Adipose tissue (tissue), 3 donors: ENCODE measurements at regions not wholly inside any gene's neighbourhood (a gene's known extent, or its start where the extent isn't known, plus 50 kb on each side); places are given as distances from the start of the nearest gene placed in this dataset.

ENCODE experiments used
- H3K27ac ChIP-seq: one replicate; pipeline ENCODE4 v1.5.1; 2013; ENCODE audit warnings: low read depth, low read length
- whole genome bisulfite sequencing, 3 donors: extraction: QIAGEN DNeasy Blood & Tissue Kit; methylation state at CpG; one replicate each; pipeline ENCODE4 v1.1.7; 2013; 5-methylcytosine and 5-hydroxymethylcytosine counted together
- donor health status: healthy with polysubstance abuse.
- donor health status: Bipolar disorder and iron deficiency.
- donor health status: healthy.

DNA sequence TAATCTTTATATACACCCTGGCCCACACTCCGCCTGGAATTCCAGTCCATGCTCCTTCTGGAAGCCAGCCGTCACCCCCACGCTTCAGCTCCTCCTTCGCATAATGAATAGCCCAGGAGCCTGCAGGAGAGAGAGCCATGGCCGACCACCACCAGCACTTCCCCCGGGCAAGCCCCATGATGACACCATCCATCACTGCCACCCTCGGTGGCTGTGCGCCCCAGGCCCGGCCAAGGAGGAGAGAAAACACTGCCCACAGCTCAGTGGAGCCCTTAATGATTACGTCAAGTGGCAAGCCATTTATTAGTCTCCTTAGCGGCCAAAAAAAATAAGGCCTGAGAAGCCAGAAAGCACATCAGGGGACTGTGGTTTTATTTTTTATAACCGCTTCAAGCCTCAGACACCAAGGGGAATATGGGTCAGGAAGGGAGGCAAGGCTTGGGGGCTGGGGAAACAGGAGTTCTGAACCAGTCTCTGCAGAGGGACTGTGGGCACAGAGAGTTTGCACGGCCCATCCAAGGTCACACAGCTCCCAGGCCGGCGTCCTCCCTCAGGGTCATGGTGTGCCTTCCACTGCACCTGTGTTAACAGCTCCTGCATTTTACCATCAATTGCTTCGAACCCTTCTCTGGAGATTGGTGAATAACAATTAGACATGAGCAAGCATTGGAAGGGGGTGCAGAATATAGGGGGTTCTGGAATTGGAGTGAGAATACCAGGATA lies 134.3 kb downstream of the MN1 start:
- no peak overlapping the region for H3K27ac ChIP-seq
- WGBS, 3 donors = 34 to 58% (median 38%) methylated on average over 16 of the region's 16 CpGs

DNA sequence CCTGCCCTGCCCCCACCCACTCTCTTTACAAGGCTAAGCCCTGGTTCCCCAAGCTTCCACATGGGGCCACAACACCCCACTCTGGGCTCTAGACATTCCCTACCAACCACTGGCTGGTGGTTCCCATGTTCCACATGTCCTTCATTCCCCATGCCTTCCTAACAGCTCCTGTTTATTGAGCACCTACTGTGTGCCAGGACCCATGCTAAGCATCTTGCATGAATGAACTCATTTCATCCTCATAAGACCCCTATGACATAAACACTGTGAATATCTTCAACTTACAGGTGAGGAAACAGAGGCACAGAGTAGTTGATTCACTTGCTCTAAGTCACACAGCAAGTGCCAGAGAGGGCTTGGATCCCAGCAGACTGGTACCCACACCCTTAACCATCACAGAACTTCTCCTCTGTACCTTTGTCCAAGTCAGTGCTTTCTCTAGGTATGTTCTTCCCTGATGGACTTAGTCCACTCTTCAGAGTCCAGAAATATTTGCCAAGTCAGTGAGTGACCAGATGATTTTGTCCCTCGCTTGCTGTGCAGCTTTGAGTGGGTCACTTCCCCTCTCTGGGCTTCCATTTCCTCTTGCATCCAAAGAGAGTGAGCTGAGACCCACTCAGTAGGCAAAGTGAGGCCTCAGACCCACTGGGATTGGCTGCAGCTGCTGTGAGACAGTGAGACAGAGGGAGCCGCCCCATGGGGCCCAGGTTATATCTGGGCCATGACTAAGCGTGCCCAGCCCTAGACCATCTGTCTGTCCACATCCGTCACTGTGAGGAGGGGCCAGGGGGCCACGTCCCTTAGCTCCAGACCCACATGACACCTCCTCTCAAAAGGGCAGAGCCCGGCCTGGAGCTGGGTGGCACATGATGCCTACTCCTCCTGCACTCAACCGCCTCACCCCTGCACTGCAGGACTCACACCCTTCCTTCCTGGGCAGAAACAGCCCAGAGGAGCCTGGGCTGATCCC lies 132.4 kb downstream of the MN1 start:
- no peak overlapping the region for H3K27ac ChIP-seq
- WGBS, 3 donors = 38 to 51% (median 39%) methylated on average over 7 of the region's 7 CpGs

DNA sequence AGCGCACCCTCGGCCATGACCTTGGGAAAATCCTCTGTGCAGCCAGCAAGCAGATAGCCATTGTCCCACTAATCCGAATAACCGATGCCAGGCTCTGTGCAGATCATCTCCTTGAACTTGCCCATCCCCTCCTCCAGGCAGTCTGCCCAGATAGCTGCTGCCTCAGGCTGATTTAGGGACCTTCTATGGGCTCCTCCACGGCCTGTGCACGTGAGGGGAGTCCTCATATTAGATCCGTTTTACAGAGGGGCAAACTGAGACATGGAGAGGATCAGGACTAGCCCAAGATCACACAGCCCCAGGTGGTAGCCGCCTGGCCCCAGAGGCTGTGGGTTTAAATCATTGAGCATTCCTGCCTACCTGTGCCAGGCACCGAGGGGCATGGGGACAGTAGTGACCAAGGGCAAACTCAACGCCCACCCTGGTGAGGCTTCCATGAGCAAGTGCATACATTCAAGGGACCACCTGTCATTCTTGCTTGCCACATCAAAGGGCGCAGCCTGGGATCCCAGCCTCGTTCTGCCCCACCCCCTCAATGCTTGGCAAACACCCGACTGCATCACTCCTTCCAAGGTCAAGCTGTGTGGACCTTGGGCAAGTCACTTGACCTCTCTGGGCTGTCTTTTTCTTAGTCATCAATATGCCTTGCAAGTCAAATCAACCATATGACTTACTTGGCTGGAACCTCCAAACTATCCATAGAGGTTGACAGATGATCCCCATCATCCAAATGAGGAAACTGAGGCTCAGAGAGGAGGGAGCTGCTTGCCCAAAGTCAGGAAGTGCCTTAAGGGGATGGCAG lies 131.6 kb downstream of the MN1 start:
- no peak overlapping the region for H3K27ac ChIP-seq
- WGBS, 3 donors = 38 to 44% (median 40%) methylated on average over 13 of the region's 13 CpGs

DNA sequence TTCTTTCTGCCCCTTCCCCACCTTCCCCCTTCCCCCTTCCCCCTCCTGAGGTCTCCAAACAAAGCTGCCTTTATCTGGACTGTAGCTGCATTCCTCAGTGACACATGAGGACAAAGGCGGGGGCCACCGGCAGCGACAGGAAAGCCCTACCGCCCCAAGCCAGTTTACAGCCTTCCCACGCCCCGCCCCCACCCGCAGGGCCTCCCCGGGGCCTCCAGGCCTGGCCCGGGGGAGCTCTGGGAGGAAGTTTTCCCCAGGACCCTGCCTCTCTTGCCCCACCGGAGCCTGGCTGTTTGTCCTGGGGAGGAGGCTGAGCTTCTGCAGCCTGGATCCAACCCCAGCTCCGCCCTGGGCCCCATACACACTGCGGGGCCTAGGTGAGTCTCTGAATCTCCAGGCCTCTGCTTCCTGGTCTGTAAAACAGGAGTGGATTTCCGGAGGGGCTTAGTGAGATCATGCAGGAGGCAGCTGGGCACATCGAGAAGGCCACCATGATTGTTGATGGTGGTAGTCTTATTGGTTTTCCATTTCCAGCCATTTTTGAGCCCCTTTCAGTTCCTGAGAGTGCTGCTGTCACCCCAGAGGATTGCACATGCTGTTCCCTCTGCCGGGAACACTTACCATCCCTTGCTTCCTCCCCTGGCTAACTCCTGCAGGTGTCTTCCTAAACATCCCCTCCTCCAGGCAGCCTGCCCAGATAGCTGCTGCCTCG lies 130.7 kb downstream of the MN1 start:
- WGBS, 3 donors = 17 to 28% (median 24%) methylated on average over 16 of the region's 16 CpGs
- no peak overlapping the region for H3K27ac ChIP-seq

GRCh38 chr22:27671413-27671935 lies 130.1 kb downstream of the MN1 start:
- no peak overlapping the region for H3K27ac ChIP-seq
- 85 to 96% (median 91%) methylated on average over 3 of the region's 3 CpGs for WGBS, 3 donors

DNA sequence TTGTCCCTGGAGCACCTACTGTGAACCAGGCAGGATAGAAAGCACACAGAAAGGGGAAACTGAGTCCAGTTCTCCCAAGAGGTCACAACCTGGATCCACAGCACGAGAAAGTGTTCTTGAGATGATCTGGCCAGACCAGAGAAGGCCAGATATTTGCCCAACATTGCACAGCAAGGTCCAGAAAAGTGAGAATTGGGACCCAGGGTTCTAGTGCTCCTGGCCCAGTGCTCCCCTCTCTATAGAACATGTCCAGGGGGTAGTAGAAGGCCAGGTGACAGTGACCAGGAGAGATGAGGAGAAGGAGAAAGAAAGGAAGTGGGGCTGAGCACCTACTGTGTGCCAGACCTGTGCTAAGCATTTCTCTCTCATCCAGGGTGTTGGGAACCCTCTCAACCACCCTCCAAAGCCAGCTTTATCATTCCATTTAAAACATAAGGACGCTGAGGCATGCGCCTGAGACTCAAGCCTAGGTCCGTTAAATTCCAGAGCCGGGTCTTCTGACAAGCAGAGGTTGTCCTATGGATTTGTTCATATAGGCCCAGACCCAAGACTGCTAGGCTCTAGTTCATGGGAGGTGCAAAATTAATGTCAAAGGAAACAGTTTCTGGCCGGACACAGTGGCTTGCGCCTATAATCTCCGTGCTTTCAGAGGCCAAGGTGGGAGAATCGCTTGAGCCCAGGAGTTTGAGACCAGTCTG lies 128.7 kb downstream of the MN1 start:
- H3K27ac ChIP-seq = no peak overlapping the region
- 93 to 97% (median 94%) methylated on average over 9 of the region's 9 CpGs for WGBS, 3 donors

DNA sequence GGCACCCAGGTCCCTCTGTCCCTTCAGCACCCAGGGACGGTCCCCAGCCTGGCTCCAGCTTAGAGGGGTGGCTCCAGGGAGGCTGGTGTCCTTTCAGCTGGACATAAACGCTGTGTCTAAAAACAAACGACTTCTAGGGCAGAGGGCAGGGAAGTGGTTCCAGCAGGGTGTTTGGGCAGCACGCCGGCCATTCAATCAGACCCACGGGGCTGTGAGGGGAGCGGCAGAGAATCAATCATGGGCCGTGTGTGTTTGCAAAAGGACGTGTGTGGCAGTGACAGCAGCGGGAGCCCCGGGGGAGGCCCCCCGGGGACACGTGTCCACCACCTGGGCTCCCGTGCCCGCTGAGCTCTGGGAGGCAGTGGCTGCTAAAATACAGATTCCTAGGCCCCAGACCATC lies 127.7 kb downstream of the MN1 start:
- WGBS, 3 donors = 17 to 27% (median 17%) methylated on average over 15 of the region's 15 CpGs
- no peak overlapping the region for H3K27ac ChIP-seq

DNA sequence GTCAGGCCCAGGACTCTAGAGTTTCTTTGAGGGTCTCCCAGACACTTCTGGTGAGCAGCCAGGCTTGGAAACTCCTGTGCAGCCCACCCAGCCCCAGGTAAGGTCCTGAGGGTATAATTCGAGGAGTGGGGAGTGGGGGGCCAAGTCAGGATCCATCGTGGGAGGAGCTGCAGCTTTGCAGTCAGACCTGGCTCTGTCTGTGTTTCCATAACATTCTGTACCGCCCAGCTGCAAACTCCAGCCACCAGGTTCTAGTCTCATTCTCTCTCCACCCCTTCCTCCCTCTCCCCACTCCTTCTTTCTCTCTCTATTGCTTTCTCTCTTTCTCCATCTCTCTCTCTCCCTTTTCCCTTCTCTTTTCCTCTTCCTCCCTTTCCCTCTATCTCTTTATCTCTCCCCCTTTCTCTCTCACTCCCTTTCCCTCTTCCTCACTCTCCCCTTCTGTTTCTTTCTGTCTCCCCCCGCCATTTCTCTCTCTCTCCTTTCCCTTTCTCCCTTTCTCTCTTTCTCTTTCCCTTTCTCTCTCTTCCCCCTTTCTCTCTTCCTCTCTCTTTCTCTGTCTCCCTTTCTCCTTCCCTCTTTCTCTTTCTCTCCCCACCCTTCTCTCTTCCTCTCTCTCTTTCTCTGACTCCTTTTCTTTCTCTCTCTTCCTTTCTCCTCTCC lies 127.2 kb downstream of the MN1 start:
- 42 to 53% (median 45%) methylated on average over 4 of the region's 4 CpGs for WGBS, 3 donors
- H3K27ac ChIP-seq = no peak overlapping the region

- 85 to 88% (median 86%) methylated on average over 4 of the region's 4 CpGs for WGBS, 3 donors
- H3K27ac ChIP-seq = no peak overlapping the region
These were observed 124.9 kb downstream of the MN1 start for GRCh38 chr22:27676545-27677213.

- no peak overlapping the region for H3K27ac ChIP-seq
- 80 to 85% (median 82%) methylated on average over 27 of the region's 27 CpGs for WGBS, 3 donors
These were observed 123.6 kb downstream of the MN1 start for GRCh38 chr22:27677905-27678458.

DNA sequence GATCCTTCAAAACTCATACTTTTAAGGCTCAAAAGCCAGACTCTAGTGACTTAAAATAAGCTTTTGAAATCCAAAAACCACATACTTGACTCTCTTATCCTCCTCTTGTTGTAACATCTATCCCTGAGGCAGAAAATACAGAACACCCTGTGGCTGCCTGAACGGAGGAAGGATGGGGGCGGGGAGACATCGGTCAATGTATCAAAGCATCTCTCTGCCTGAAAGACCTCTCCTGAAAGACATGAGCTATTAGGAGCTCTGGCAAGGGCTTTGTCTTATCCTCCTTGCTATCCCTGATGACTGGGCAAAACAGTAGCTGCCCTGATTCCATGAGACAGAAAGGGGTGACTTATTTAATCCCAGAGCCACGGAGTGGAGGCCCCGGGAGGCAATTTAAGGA lies 122.4 kb downstream of the MN1 start:
- H3K27ac ChIP-seq = no peak overlapping the region
- 66 to 82% (median 68%) methylated on average over 5 of the region's 5 CpGs for WGBS, 3 donors

- 92% methylated on average over 6 of the region's 6 CpGs for WGBS, 3 donors
These were observed 121.7 kb downstream of the MN1 start for GRCh38 chr22:27679693-27680488.

DNA sequence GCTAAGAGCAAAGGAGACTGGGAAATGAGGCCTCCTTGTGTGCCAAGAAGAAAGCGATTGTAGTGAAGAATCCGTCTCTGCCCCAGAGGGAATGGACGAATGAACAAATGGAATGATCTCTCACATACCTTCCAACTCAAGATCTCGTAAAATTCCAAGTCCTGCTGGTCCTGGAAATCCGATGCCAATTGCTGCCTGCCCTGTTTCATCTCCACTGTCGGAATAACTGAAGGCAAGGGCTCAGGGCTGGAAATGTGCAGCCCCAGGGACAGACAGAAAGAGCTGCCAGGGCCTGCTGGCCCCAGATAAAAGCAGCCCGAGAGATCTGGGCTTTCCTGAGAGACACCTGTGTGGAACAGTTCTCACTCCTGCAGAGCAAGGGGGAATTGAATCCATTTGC lies 120.9 kb downstream of the MN1 start:
- 85 to 89% (median 86%) methylated on average over 7 of the region's 7 CpGs for WGBS, 3 donors
- no peak overlapping the region for H3K27ac ChIP-seq

More at GRCh38 chr22:27679693-27680488, 121.7 kb downstream of the MN1 start:
- H3K27ac ChIP-seq = no peak overlapping the region

DNA sequence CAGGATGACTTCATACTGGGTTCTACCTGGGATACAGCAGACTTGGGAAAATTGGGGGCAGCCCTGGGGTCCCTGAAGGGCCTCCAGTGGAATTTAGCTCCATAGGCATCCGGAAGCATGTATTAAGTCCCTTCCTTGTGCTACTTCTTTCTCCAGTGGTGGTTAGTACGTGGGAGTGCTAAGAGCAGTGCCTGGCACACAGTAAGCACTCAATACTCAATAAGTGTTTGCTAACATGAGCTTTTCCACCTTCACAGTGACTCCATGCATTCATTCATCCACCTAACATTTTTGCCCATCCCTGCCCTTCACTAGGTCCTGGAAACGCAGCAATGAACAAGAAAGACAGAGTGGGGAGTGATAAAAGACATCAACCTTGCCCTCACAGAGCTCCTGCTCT lies 120.5 kb downstream of the MN1 start:
- H3K27ac ChIP-seq = no peak overlapping the region
- WGBS, 3 donors = 81 to 95% (median 89%) methylated on average over 3 of the region's 3 CpGs

- 61 to 77% (median 73%) methylated on average over 9 of the region's 9 CpGs for WGBS, 3 donors
- H3K27ac ChIP-seq = no peak overlapping the region
These were observed 119.1 kb downstream of the MN1 start for GRCh38 chr22:27682437-27682836.
